ENCODE measurements at regions not wholly inside any gene's neighbourhood (a gene's known extent, or its start where the extent isn't known, plus 50 kb on each side); places are given as distances from the start of the nearest gene placed in this dataset.

DNA sequence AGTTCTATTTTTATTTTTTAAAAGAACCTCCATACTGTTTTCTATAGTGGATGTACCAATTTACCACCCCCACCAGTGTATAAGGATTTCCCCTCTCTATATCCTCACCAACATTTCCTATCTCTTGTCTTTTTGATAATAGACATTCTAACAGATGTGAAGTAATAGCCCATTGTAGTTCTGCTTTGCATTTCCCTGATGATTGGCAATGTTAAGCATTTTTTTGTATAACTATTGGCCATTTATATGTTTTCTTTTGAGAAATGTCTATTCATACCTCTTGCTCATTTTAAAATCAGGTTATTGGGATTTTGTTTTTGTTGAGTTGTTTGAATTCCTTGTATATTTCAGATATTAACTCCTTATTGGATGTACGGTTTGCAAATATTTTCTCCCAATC, 251.1 kb upstream of the HTR2C start:
- no peak for DNase-seq

- no peak for DNase-seq
These were observed 249.4 kb upstream of the HTR2C start for GRCh38 chrX:114334473-114334982.

DNA sequence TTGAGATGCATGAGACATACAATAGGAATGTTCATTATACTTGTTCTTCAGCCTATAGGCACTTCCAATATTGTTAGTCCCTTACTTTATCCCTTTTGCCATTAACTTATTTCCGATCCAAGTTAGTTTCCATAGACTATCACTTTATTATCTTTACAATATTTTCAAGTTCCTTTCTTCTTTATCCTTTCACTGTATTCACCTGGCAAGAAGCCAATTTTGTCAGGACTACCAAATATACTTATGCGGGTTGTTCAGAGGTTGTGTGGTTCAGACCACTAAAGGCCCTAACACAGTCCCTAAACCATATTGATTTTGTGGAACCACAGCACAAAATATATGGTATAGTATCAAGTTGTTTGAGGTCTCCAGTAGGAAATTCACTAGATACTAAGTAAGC, 245.0 kb upstream of the HTR2C start:
- no peak for DNase-seq

DNA sequence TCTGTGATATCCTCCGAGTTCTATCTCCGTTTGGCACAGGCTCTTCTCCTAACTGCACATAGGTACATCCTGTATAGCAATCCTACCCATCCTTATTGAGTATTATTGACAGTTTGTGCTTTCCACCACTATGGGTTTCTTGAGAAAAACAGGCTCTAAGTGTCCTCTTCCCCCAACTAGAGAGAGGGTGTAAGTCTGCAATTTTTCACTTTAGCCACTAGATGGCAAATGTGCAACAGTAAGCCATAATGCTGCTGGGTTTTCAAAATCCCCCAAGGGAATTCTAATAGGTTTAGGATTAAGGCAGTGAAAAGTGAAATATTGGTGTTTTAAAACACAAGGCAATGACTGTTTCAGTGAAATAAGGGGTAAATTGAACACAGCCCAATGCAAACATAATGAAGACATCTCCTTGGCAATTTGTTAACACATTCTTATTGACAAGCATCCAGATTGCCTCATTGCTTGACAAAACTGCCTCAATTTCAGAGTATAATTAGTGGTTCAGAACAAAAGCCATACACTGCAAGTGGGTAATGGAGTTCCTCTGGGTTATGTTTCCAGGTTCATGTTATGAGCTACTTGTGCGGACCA, 239.0 kb upstream of the HTR2C start:
- DNase-seq, result peak; percentile 22

DNA sequence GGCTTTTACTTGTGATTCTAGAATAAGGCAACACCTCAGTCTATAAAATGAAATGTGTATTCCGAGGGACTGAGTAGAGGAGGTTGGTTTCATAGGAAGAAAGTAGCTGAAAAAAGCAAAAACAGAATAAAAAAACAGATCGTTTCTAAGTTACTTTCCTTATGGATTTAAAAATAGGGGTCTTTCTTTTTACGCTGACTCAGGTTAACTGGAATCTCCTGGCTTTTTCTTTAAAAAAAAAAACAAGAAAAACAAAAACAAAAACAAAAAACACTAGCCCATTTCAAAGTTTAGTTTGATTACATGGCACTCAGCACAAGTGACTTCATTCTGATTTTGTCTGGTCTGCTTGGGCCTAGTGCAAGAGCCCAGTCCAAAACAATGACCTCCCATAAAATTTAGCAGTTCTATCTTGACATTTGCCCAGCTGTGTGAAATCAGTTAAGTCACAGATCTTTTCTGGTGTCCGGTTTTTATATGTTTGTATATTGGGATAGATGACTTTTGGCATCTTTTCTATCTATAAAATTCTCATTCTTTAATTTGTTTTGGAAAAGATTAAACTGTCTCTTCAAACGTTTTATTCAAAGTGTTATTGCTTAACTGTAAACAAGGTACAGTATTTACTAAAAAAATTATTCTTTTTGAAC, 222.7 kb upstream of the HTR2C start:
- DNase-seq, result no peak

DNA sequence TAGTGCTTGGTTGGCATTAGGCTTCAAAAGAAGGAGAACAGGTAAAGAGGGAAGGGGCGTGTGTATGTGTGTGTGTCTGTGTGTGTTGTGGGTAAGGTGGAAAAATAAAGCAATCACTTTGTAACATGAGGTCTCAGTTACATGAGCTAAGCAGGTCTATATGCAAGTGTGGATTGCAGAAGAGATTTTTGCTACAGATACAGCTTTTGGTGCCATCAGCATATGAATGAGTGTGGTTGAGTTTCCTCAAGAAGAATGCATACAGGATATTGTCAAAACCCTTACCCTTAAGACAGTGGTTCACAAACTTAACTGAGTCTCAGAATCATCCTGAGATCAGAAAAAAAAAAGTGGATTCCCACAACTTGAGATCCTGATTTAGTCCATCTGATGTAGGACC, 220.5 kb upstream of the HTR2C start:
- DNase-seq, result no peak

GRCh38 chrX:114365065-114365834, 218.6 kb upstream of the HTR2C start:
- DNase-seq, result no peak

DNA sequence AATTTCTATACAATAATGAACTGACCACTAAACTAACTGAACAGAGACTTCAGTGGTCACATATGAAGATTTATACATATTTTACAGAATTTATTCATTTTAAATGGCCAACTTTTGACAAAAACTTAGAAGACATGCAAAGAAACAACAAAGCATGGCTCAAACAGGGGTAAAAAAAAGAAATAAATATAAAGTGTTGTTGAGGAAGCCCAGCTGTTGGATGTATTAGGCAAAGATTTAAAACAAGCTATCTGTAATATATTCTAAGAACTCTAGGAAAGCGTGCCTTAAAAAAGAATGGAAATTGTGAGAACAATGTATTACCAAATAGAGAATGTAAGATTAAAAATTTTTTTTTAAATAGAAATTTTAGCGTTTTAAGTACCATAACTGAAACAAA, 210.9 kb upstream of the HTR2C start:
- no peak for DNase-seq

GRCh38 chrX:114390251-114390796, 193.6 kb upstream of the HTR2C start:
- DNase-seq, result peak; percentile 3
